ENCODE measurements at regions not wholly inside any gene's neighbourhood (a gene's known extent, or its start where the extent isn't known, plus 50 kb on each side); places are given as distances from the start of the nearest gene placed in this dataset.

GRCh38 chr4:11565899-11566298, 137.2 kb upstream of the HS3ST1 start:
- TF ChIP-seq CTCF (conservative IDR thresholded peaks at IDR 0.05 in 1 of 2, IDR thresholded peaks at IDR 0.05 in 1 of 2; ENCODE audit: extremely low read depth in 1 of 2, insufficient read depth in 1 of 2, low read depth in 1 of 2, low read length in 2 of 2), result no peak
- no peak for TF ChIP-seq EZH2 (IDR thresholded peaks at IDR 0.05; ENCODE audit: borderline replicate concordance, low read length)
